Right lung (tissue), 2 donors: ENCODE measurements at regions not wholly inside any gene's neighbourhood (a gene's known extent, or its start where the extent isn't known, plus 50 kb on each side); places are given as distances from the start of the nearest gene placed in this dataset.

Source experiments
- DNase-seq, 2 donors: peaks; one replicate each; pipeline ENCODE4 v3.0.0-alpha.2; 2013

DNA sequence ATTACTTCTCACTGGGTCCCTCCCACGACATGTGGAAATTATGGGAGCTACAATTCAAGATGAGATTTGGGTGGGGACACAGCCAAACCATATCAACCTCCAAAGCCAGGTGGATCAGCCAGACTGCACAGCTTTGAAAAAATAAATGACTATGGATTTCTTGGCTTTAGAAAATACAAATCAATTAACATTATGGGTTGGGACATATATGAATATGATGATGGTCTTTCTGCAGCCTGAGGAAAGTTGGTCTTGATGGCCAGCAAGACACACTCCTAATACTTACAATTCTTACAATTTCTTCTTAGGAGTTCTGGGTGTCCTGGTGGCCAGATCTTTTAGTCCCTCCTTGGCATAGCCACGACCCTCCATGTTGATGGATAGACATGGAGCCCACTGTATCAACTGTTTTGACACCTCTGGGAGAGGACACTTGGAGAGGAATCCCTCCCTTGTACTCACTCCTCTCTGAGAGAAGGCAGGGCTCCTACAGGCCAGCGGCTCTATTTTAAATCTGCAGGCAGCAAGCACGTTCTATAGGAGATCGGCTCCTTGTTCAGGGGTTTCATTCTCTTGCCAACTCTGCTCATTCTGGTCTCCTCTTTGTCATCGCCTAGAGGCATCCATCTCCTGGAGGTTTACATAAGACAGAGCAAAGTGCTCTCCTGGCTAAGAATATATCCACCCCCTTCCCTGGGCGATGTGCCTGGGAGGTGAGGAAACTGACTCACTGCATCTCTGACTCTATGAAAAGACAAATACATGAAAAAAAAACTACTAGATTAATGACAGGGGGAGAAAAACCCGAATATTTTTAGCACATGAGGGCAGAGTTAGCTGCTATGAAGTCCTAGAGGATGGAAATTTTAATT lies 145.9 kb downstream of the CARTPT start:
- DNase-seq, result no peak

DNA sequence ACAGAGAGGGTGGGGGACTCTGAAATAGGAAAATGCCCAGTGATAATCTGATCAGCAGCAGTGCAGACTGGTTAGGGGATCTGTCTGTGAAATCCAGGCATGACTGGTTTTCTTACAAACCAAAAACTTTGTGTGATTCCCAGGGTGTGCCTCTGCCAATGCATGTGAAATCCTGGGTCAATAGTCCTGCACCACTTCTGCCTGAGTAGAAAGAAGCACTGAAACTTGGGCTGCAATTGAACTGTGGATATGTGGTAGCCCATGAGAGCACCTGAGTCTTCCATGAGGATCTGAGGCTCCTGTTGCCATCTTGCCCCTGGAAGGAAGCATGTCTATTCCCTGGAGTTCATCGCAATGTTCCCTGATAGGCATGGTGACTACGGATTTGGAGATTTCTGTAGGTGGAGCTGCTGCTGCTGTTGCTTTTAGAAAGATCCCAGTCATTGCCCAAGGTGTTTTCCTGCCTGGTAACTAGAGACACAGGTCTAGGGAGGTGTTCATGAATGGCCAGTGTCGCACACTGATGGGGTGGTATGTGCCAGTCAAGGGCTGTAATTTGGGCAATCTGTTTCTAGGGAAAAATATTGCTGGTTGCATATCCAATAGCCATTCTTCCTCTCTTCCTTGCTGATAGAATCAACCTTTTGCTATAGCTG lies 146.7 kb downstream of the CARTPT start:
- DNase-seq, result no peak

DNA sequence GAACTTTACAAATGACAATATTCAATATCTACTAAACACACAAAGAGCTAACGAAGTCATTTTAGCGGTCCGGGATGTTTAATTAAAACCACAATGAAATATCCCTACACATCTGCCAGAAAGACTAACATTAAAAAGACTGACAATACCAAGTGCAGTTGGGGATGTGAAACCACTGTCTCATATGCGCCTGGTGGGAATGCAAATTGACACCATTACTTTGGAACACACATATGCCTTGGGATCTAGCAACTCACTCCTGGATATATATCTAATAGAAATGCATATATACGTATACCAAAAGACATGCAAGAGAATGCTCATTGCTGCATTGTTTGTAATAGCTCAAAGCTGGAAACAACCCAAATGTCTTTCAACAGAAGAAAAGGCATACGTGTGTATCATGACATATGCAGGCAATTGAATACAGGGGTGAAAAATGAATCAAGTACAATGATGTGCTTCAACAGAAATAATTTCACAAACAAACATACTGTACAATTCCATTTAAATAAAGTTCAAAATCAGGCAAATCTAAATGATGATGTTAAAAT lies 153.3 kb downstream of the CARTPT start:
- DNase-seq, result no peak

GRCh38 chr5:71873191-71873591 lies 154.1 kb downstream of the CARTPT start:
- DNase-seq, result no peak

GRCh38 chr5:71874521-71874920 lies 155.4 kb downstream of the CARTPT start:
- no peak for DNase-seq

DNA sequence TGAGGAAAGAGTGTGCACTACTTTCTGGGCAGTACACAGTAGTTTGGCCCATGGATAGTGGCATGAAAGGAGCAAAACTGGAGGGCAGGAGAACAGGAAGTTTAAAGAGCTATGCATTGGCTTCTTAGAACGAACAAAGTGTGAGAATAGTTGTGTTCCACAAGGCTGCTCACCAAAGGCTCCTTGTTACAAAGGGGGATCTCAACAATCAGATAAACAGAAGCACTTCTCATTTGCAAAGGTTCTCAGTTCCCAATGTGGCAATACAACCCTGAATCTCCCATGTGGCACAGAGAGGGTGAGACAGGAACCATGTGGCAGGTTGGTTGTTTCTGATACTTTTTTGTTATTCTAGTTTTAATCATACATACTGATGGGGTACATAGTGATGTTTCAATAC lies 158.4 kb downstream of the CARTPT start:
- DNase-seq, result no peak

DNA sequence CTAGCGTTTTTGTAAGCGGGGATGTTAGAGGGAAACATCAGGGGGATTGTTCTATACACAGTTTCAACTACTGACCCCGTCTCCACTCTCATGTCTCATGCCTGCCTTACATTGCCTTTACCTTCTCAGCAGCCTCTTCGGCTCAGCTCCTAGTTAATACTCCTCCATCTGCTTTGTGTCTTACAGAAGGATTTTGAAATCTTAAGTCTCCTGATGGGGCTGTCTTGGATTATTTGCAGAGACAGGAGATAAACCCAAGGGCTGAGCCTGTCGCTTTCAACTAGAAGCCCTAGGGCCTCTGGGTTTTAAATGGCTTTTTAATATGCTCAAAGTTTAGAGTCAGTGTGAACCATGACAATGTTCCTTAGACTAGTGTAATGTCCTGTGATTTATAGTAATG lies 161.5 kb downstream of the CARTPT start:
- no peak for DNase-seq

GRCh38 chr5:71882826-71883741 lies 164.0 kb downstream of the CARTPT start:
- no peak for DNase-seq

DNA sequence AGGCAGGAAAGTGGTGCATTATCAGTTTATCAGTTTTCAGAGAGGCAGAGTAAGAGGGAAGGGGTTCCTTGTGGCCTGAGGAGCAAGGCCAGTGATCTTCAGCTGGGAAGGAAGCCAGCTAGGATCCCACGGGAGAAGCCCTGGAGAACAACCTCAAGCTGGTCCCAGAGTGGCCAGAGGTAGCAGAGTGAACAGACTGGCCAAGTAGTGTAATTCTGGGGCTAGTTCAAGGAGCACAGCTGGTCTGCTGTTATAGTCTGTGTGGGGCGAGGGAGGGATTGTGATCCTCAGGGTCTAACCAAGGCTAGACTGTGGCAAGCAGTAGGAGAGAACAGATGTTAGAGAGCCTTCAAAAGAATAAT lies 164.6 kb downstream of the CARTPT start:
- no peak for DNase-seq

GRCh38 chr5:71884926-71885325 lies 165.9 kb downstream of the CARTPT start:
- no peak for DNase-seq

DNA sequence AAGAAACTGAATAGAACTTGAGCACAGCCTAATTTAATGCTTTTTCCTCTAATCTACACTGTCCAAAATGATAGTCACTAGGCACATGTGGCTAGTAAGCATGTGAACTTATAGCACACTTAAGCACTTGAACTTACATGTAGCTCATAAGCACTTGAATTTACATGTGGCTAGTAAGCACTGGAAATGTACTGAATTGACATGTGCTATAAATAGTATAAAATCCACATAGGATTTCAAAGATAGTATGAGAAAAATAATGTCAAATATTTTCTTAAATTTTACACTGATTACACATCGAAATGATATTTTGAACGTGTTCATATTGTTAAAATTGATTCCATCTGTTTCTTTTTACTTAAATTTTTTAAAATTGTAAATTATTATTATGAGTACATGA lies 167.3 kb downstream of the CARTPT start:
- DNase-seq, result no peak

DNA sequence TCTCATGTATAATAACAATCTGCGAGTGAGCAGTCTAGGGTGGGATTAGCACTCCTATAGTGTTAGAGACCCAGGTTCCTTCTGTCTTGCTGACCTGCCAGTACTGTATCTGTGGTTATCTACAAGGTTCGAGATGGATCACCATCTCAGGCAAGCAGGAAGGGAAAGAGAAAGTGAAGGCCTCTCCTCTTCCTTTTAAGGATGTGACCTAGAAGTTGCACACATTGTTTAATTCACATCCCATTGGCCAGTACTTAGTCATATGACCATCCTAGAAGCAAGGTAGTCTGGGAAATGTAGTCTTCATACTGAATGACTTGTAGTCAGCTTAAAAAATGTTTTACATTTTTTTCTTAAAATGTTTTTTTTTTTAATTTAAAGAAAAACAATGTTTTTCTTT lies 168.6 kb downstream of the CARTPT start:
- DNase-seq, result no peak

DNA sequence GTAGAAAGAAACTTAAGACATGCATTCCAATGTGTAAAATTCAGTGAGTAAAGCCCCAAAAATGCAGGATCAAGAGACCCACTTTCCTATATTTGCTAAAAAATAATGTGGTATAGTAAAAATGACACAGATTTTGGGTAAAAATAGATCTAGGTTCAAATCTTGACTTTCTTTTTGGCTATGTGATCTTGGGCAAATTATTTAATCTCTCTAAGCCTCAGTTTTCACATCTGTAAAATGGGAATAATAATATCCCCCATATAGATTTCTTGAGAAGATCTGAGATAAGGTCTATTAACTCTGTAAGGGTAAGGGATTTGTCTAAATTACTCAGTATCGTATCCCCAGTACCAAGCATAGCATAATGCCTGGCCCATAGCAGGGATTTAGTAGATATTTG lies 172.3 kb downstream of the CARTPT start:
- DNase-seq, result no peak

GRCh38 chr5:71891856-71892255 lies 172.8 kb downstream of the CARTPT start:
- no peak for DNase-seq

- no peak for DNase-seq
Measured at GRCh38 chr5:71892641-71893365, 173.7 kb downstream of the CARTPT start.

- DNase-seq, result no peak
Measured at GRCh38 chr5:71893451-71893850, 174.4 kb downstream of the CARTPT start.

DNA sequence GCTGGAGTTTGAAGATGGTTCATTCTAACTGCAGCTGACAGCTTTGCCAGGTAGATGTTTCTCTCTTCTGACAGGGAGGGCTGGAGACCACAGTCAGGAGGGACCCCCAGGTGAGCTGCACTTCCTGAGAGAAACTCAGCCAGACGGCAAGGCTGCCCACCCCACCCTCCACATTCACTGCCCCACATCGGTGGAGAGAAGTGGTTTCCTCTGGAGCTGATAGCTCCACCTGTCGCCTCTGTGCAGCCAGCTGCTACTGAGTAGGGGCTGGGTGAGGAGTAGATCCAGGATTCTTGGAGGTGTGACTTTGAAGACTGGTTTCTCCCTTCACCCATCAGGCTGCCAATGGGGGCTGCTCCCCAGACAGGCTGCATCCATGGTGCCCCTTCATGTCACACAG lies 175.0 kb downstream of the CARTPT start:
- no peak for DNase-seq

DNA sequence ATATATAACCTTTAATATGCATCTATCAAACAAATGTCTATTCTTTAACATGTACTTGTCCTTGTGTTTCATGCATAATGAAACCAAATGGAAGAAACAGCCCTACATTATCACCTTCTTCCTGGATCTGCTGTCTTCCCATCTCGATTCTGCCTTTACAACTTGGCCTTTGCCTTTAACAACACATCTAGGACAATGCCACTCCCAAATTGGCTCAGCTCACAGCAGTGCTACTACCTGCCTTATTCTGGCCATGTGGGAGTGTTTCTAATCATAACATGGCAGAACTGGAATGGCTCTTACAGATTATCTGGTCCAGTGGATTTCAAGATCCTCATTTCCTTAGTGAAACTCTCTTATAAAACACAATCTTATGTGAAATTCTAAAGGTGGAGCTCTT lies 176.5 kb downstream of the CARTPT start:
- DNase-seq, result no peak

DNA sequence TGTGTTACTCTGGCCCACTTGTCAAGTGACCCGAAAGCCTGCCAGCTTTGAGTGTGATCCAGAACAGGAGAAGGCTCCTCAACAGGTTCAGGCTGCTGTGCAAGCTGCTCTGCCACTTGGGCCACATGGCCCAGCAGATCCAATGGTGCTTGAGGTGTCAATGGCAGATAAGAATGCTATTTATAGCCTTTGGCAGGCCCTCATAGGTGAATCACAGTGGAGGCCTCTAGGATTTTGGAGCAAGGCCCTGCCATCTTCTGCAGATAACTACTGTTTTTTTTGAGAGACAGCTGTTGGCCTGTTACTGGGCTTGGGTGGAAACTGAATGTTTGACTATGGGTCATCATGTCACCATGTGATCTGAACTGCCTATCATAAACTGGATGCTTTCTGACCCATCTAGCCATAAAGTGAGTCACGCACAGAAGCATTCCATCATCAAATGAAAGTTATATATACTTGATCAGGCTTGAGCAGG lies 180.8 kb downstream of the CARTPT start:
- no peak for DNase-seq

DNA sequence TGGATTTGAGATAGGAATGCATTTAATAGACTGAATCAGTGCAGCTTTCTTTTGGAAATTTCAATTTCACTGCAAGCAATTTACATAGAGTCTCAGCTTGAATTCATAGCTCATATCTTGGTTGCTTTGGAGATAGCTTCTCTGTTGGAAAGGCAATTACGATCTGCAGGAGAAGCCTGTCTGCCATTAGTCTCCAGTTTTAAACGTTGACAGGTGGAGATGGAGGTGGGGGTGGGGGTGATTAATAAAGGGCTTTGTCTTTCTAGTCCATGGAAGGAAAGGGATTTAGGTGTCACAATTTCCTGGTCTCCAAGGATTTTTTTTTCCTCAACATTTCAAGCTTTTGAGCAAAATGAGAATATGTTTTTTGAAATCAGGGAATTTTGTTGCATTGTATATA lies 184.7 kb downstream of the CARTPT start:
- DNase-seq, result no peak

DNA sequence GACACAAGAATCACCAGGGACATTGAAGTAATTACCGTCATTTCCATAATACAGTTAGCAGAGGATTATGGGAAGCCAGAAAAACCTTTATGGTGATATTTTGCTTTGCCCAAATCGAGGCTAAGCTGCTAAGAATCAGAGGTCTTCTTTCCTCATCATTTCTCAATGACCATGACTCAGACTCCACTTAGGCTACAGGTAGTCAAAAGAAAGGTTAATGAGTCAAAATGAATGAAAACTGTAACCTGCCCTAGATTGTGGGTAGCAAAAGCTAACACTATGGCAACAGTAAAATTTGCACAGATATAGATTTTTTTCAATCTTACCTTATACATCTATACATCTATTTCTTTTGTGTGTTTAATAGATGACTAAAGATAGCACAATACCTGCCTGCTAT lies 185.8 kb downstream of the CARTPT start:
- DNase-seq, result no peak
